ENCODE measurements at regions not wholly inside any gene's neighbourhood (a gene's known extent, or its start where the extent isn't known, plus 50 kb on each side); places are given as distances from the start of the nearest gene placed in this dataset.
"Not testable (repeated sequence)": the region's sequence is repeated elsewhere in the genome, so short reads cannot be mapped to it uniquely, and the experiment has no call there.

DNA sequence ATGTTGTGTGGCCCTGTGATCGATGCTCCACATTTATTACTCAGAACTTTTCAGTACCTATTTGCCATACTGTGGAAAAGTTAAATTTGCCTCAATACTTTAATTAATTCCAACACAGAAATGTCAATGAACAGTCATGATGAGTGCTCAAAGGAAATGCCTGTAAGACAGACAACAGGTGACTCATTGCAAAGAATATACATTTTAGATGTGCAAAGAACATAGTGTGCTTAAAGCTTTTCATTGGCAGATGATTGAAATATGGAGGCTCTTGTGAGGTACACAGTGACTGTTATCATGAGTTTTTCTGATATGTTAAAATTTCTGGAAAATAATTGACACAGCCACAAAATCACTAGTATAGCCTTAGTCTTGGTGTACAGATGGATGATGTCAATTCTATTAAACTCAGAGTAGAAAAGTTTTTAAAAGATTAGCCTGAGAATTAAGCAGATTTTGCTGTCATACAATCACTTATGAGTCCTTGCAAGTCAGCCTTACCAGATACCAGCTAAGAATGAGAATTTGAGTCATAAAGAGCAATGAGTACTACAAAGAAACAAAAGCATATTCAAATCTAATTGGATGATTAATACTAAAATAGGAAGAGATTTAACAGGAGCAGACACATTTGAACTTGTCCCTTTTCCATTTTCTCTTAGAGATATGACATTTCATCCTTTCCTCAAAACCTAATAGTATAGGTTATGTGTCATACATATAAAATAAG is 544.1 kb downstream of the KCNH5 start:
- Histone ChIP-seq H3K27me3 (ENCODE audit: control insufficient read depth in 1 of 2, insufficient read depth in 2 of 2, low read length in 1 of 2) (no peaks in the 10 kb centered on the region), H3K9me3 (ENCODE audit: control insufficient read depth, low read length) (peaks cover 7% of the 10 kb centered on the region), H3K27ac (ENCODE audit: low read depth in 1 of 2, low read length in 2 of 2) (no peak overlapping the region), H3K4me1 (ENCODE audit: control insufficient read depth in 1 of 2, insufficient read depth in 2 of 2, low read length in 2 of 2) (no peaks in the 10 kb centered on the region), H3K4me3 (ENCODE audit: low read length in 2 of 2) (no peak overlapping the region), H3K36me3 (ENCODE audit: control insufficient read depth in 1 of 2, insufficient read depth in 2 of 2, low read length in 1 of 2) (no peaks in the 10 kb centered on the region)
- no peak for DNase-seq
- 90 to 91% methylated on average over 1 of the region's 1 CpG for WGBS, 2 donors
- ATAC-seq (ENCODE audit: low FRiP score): no peak
- intact Hi-C loops (cut with DNase I): no loop called here

DNA sequence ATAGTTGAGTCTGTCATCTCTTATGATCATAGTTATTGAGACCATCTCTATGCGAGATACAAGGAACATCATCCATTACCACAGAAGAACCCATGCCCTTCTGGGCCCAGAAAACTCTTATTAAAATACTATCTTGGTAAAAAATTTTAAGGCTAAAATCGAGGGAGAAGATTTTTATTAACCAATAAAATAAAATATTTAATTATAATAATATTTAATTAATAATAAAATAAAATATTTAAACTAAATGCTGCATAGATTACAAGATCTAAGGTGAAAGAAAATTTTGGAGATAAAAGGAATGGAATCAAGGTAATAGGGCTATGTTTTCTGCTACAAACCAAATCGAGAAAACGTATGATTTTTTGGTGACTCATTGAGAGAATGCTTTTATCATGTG is 540.2 kb downstream of the KCNH5 start:
- ATAC-seq (ENCODE audit: low FRiP score): no peak

DNA sequence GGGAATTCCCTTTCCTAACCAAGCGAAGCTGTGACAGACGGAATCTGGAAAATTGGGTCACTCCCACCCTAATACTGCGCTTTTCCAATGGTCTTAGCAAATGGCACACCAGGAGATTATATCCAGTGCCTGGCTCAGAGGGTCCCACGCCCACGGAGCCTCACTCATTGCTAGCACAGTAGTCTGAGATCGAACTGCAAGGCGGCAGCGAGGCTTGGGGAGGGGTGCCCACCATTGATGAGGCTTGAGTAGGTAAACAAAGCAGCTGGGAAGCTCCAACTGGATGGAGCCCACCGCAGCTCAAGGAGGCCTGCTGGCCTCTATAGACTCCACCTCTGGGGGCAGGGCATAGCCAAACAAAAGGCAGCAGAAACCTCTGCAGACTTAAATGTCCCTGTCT is 523.9 kb downstream of the KCNH5 start:
- H3K27ac ChIP-seq (ENCODE audit: low read depth in 1 of 2, low read length in 2 of 2); H3K27me3 ChIP-seq (ENCODE audit: control insufficient read depth in 1 of 2, insufficient read depth in 2 of 2, low read length in 1 of 2); H3K4me1 ChIP-seq (ENCODE audit: control insufficient read depth in 1 of 2, insufficient read depth in 2 of 2, low read length in 2 of 2); intact Hi-C loops (cut with DNase I); DNase-seq; H3K4me3 ChIP-seq (ENCODE audit: low read length in 2 of 2); H3K9me3 ChIP-seq (ENCODE audit: control insufficient read depth, low read length); ATAC-seq (ENCODE audit: low FRiP score); H3K36me3 ChIP-seq (ENCODE audit: control insufficient read depth in 1 of 2, insufficient read depth in 2 of 2, low read length in 1 of 2): not testable (repeated sequence)
- 87 to 89% methylated on average over 9 of the region's 9 CpGs for WGBS, 2 donors

More for the DNA sequence above, 540.2 kb downstream of the KCNH5 start:
- intact Hi-C loops (cut with DNase I): no loop called here
- H3K9me3 ChIP-seq (ENCODE audit: control insufficient read depth, low read length): no peaks in the 10 kb centered on the region
- H3K27ac ChIP-seq (ENCODE audit: low read depth in 1 of 2, low read length in 2 of 2): no peak overlapping the region
- no peak overlapping the region for H3K4me3 ChIP-seq (ENCODE audit: low read length in 2 of 2)
- H3K36me3 ChIP-seq (ENCODE audit: control insufficient read depth in 1 of 2, insufficient read depth in 2 of 2, low read length in 1 of 2): no peaks in the 10 kb centered on the region
- DNase-seq: no peak
- no peaks in the 10 kb centered on the region for H3K27me3 ChIP-seq (ENCODE audit: control insufficient read depth in 1 of 2, insufficient read depth in 2 of 2, low read length in 1 of 2)
- H3K4me1 ChIP-seq (ENCODE audit: control insufficient read depth in 1 of 2, insufficient read depth in 2 of 2, low read length in 2 of 2): no peaks in the 10 kb centered on the region
- 81 to 83% methylated on average over 4 of the region's 4 CpGs for WGBS, 2 donors

DNA sequence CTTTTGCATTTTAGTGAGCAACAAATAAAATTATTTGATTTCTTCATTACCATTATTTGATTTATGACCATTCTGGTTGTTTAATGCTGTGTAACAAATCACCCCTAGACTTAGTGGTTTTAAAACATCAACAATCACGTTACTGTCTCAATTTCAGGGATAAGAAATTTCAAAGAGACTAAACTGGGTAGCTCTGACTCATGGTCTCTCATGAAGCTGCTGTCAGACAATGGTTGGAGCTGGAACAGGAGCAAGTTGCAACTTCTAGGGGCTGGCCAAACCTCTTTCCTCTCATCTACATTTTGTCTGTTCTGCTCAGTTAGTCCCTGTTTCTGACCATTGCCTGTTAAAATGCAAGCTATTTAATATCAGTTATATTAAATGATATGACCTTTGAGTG is 517.0 kb downstream of the KCNH5 start:
- Histone ChIP-seq H3K4me3 (ENCODE audit: low read length in 2 of 2) (no peak overlapping the region), H3K36me3 (ENCODE audit: control insufficient read depth in 1 of 2, insufficient read depth in 2 of 2, low read length in 1 of 2) (no peaks in the 10 kb centered on the region), H3K4me1 (ENCODE audit: control insufficient read depth in 1 of 2, insufficient read depth in 2 of 2, low read length in 2 of 2) (no peaks in the 10 kb centered on the region), H3K27ac (ENCODE audit: low read depth in 1 of 2, low read length in 2 of 2) (no peak overlapping the region), H3K27me3 (ENCODE audit: control insufficient read depth in 1 of 2, insufficient read depth in 2 of 2, low read length in 1 of 2) (no peaks in the 10 kb centered on the region), H3K9me3 (ENCODE audit: control insufficient read depth, low read length) (no peaks in the 10 kb centered on the region)
- ATAC-seq (ENCODE audit: low FRiP score): no peak
- WGBS, 2 donors: 46 to 57% methylated on average over 1 of the region's 1 CpG
- intact Hi-C loops (cut with DNase I): no loop called here
- DNase-seq: no peak

DNA sequence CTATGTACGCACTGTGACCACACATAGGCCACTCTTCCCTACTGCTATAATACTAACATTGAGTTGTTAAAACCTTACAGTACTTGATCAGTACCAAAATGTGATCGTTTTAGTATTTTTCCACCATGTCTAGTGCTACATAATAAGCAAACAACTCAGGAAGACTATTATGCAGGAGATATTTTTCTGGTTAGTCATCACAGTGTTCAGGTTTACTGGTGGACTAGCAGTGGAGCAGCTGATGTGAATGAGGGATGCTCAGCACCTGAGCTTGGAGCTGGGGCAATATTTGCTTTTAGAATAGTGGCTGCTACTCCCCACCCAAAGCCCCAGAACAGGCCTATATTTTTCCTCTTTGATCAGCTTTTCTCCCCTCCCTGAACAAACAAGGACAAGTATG is 513.1 kb downstream of the KCNH5 start:
- H3K36me3 ChIP-seq (ENCODE audit: control insufficient read depth in 1 of 2, insufficient read depth in 2 of 2, low read length in 1 of 2): no peaks in the 10 kb centered on the region
- intact Hi-C loops (cut with DNase I): no loop called here
- ATAC-seq (ENCODE audit: low FRiP score) (no peak), DNase-seq (no peak)
- no peak overlapping the region for H3K4me3 ChIP-seq (ENCODE audit: low read length in 2 of 2)
- H3K4me1 ChIP-seq (ENCODE audit: control insufficient read depth in 1 of 2, insufficient read depth in 2 of 2, low read length in 2 of 2): no peaks in the 10 kb centered on the region
- H3K27ac ChIP-seq (ENCODE audit: low read depth in 1 of 2, low read length in 2 of 2): no peak overlapping the region
- no peaks in the 10 kb centered on the region for H3K9me3 ChIP-seq (ENCODE audit: control insufficient read depth, low read length)
- no peaks in the 10 kb centered on the region for H3K27me3 ChIP-seq (ENCODE audit: control insufficient read depth in 1 of 2, insufficient read depth in 2 of 2, low read length in 1 of 2)
- 69 to 81% methylated on average over 2 of the region's 2 CpGs for WGBS, 2 donors

DNA sequence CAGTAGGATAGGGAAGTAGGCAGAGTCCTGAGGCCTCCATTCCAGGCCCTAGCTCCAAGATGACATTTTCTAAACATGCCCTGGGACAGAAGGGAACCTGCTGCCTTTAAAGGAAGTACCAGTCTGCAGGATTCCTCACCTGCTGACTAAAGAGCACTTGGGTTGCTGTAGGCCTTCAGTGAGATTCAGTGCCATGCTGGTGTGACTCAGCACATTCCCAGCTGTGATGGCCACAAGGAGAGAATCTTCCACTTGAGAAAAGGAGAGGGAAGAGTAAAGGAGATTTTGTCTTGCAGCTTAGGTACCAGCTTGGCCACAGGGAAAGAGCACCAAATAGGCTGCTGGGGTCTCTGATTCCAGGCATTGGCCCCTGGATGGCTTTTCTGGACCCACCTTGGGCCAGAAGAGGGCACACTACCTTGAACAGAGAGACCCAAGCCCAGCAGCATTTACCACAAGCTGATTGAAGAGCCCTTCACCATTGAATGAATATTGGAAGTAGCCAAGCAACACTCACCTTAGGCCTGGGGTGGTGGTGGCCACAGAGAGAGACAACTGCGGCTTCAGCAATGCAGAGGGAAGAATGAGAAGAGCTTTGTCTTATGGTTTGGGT is 498.3 kb downstream of the KCNH5 start:
- WGBS, 2 donors: 77 to 85% methylated on average over 1 of the region's 1 CpG
- no peak for ATAC-seq (ENCODE audit: low FRiP score)
- no peak for DNase-seq

DNA sequence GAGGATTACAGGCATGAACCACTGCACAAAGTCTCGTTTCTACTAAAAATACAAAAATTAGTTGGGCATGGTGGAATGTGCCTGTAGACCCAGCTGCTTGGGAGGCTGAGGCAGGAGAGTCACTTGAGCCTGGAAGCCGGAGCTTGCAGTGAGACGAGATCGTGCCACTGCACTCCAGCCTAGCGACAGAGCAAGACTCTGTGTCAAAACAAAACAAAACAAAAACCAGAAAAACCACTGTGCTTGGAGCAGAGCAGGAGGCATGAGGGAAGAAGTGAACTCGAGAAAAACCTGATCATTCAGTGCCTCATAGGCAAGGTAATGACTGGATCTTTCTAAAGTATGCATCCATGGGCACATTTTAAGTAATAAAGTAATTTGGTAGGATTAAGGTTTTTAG is 487.8 kb downstream of the KCNH5 start:
- ATAC-seq (ENCODE audit: low FRiP score) (no peak), DNase-seq (no peak)
- H3K4me3 ChIP-seq (ENCODE audit: low read length in 2 of 2): no peak overlapping the region
- WGBS, 2 donors: 68 to 74% methylated on average over 6 of the region's 6 CpGs
- H3K9me3 ChIP-seq (ENCODE audit: control insufficient read depth, low read length): no peaks in the 10 kb centered on the region
- no peaks in the 10 kb centered on the region for H3K36me3 ChIP-seq (ENCODE audit: control insufficient read depth in 1 of 2, insufficient read depth in 2 of 2, low read length in 1 of 2)
- H3K27ac ChIP-seq (ENCODE audit: low read depth in 1 of 2, low read length in 2 of 2): no peak overlapping the region
- intact Hi-C loops (cut with DNase I): no loop called here
- no peaks in the 10 kb centered on the region for H3K4me1 ChIP-seq (ENCODE audit: control insufficient read depth in 1 of 2, insufficient read depth in 2 of 2, low read length in 2 of 2)
- no peaks in the 10 kb centered on the region for H3K27me3 ChIP-seq (ENCODE audit: control insufficient read depth in 1 of 2, insufficient read depth in 2 of 2, low read length in 1 of 2)

More for the DNA sequence above, 498.3 kb downstream of the KCNH5 start:
- Histone ChIP-seq H3K9me3 (ENCODE audit: control insufficient read depth, low read length) (no peaks in the 10 kb centered on the region), H3K4me1 (ENCODE audit: control insufficient read depth in 1 of 2, insufficient read depth in 2 of 2, low read length in 2 of 2) (no peaks in the 10 kb centered on the region), H3K27me3 (ENCODE audit: control insufficient read depth in 1 of 2, insufficient read depth in 2 of 2, low read length in 1 of 2) (no peaks in the 10 kb centered on the region), H3K36me3 (ENCODE audit: control insufficient read depth in 1 of 2, insufficient read depth in 2 of 2, low read length in 1 of 2) (no peaks in the 10 kb centered on the region), H3K4me3 (ENCODE audit: low read length in 2 of 2) (no peak overlapping the region), H3K27ac (ENCODE audit: low read depth in 1 of 2, low read length in 2 of 2) (no peak overlapping the region)
- intact Hi-C loops (cut with DNase I): no loop called here

DNA sequence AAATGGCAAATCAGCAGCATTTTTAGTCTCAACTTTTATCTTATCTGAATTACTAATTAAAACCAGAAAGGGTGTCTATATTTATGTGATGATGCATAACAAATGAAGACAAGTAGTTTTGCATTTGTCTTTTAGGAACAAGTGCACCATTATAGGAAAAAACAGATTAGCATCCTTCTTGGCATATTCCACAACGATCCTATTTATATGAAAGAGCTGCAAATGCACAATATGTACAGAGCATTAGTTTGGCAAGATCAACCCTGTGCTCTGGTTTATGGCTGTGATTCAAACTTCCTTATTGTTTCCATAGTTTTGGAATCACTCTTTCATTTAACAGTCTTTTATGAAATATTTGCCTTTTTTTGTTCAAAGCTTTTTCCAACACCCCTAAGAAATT is 486.8 kb downstream of the KCNH5 start:
- ATAC-seq (ENCODE audit: low FRiP score) (no peak), DNase-seq (no peak)
- H3K4me1 ChIP-seq (ENCODE audit: control insufficient read depth in 1 of 2, insufficient read depth in 2 of 2, low read length in 2 of 2): no peaks in the 10 kb centered on the region
- no peaks in the 10 kb centered on the region for H3K9me3 ChIP-seq (ENCODE audit: control insufficient read depth, low read length)
- H3K27ac ChIP-seq (ENCODE audit: low read depth in 1 of 2, low read length in 2 of 2): no peak overlapping the region
- 81 to 84% methylated on average over 1 of the region's 1 CpG for WGBS, 2 donors
- intact Hi-C loops (cut with DNase I): no loop called here
- H3K4me3 ChIP-seq (ENCODE audit: low read length in 2 of 2): no peak overlapping the region
- no peaks in the 10 kb centered on the region for H3K27me3 ChIP-seq (ENCODE audit: control insufficient read depth in 1 of 2, insufficient read depth in 2 of 2, low read length in 1 of 2)
- H3K36me3 ChIP-seq (ENCODE audit: control insufficient read depth in 1 of 2, insufficient read depth in 2 of 2, low read length in 1 of 2): no peaks in the 10 kb centered on the region

DNA sequence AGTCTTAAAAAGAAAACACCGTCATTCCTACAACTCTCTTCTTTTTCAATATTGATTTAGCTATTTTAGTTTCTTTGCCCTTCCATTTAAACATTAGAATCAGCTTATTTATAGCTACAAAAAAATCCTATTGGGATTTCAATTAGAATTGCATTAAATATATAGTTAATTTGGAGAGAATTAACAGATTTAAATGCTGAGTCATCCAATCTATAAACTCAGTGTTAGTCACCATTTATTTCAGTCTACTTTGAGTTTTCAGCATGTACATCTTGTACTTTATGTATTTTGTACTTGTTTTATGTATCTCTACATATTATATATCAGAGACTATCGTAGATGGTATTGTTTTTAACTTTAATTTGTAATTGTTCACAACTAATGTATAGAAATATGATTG is 460.0 kb downstream of the KCNH5 start:
- Histone ChIP-seq H3K27ac (ENCODE audit: low read depth in 1 of 2, low read length in 2 of 2) (no peak overlapping the region), H3K9me3 (ENCODE audit: control insufficient read depth, low read length) (no peaks in the 10 kb centered on the region), H3K36me3 (ENCODE audit: control insufficient read depth in 1 of 2, insufficient read depth in 2 of 2, low read length in 1 of 2) (no peaks in the 10 kb centered on the region), H3K27me3 (ENCODE audit: control insufficient read depth in 1 of 2, insufficient read depth in 2 of 2, low read length in 1 of 2) (no peaks in the 10 kb centered on the region), H3K4me1 (ENCODE audit: control insufficient read depth in 1 of 2, insufficient read depth in 2 of 2, low read length in 2 of 2) (no peaks in the 10 kb centered on the region), H3K4me3 (ENCODE audit: low read length in 2 of 2) (no peak overlapping the region)
- 42 to 50% methylated on average over 2 of the region's 2 CpGs for WGBS, 2 donors
- ATAC-seq (ENCODE audit: low FRiP score): no peak
- no peak for DNase-seq
- intact Hi-C loops (cut with DNase I): no loop called here

Data from aorta (tissue), 5 donors.